Activated T-cell treated with anti-CD3 and anti-CD28 coated beads for 48 hours (primary cell): ENCODE measurements at regions not wholly inside any gene's neighbourhood (a gene's known extent, or its start where the extent isn't known, plus 50 kb on each side); places are given as distances from the start of the nearest gene placed in this dataset.

Experiments
- DNase-seq: peaks from one replicate; pipeline ENCODE4 v3.0.0-alpha.2; 2020; ENCODE audit warnings: low read depth

- no peak for DNase-seq
Measured at GRCh38 chr18:24736662-24737330, 276.4 kb downstream of the HRH4 start.

GRCh38 chr18:24740829-24741228, 280.4 kb downstream of the HRH4 start:
- no peak for DNase-seq

GRCh38 chr18:24741321-24741720, 280.9 kb downstream of the HRH4 start:
- no peak for DNase-seq

GRCh38 chr18:24741965-24742724, 281.7 kb downstream of the HRH4 start:
- DNase-seq = no peak

GRCh38 chr18:24754583-24755253, 294.3 kb downstream of the HRH4 start:
- DNase-seq = no peak

- no peak for DNase-seq
Measured at GRCh38 chr18:24756385-24756784, 295.9 kb downstream of the HRH4 start.

GRCh38 chr18:24757134-24757533, 296.7 kb downstream of the HRH4 start:
- no peak for DNase-seq

- DNase-seq = no peak
Measured at GRCh38 chr18:24761765-24762164, 301.3 kb downstream of the HRH4 start.

- DNase-seq = no peak
Measured at GRCh38 chr18:24762511-24762910, 302.1 kb downstream of the HRH4 start.

GRCh38 chr18:24763765-24764513, 303.5 kb downstream of the HRH4 start:
- DNase-seq = no peak

GRCh38 chr18:24764766-24765165, 304.3 kb downstream of the HRH4 start:
- DNase-seq = no peak

GRCh38 chr18:24766376-24766775, 305.9 kb downstream of the HRH4 start:
- no peak for DNase-seq

- DNase-seq = no peak
Measured at GRCh38 chr18:24770311-24771024, 310.0 kb downstream of the HRH4 start.

- DNase-seq = no peak
Measured at GRCh38 chr18:24771300-24771699, 310.9 kb downstream of the HRH4 start.

GRCh38 chr18:24773101-24773500, 312.7 kb downstream of the HRH4 start:
- DNase-seq = no peak

GRCh38 chr18:24776019-24776418, 315.6 kb downstream of the HRH4 start:
- no peak for DNase-seq

- DNase-seq = no peak
Measured at GRCh38 chr18:24778810-24779418, 318.5 kb downstream of the HRH4 start.

- DNase-seq = no peak
Measured at GRCh38 chr18:24782566-24782965, 322.1 kb downstream of the HRH4 start.

GRCh38 chr18:24785019-24785418, 324.6 kb downstream of the HRH4 start:
- no peak for DNase-seq

GRCh38 chr18:24786027-24786426, 325.6 kb downstream of the HRH4 start:
- DNase-seq = no peak

- DNase-seq = no peak
Measured at GRCh38 chr18:24790347-24790746, 329.9 kb downstream of the HRH4 start.
